ENCODE measurements at regions not wholly inside any gene's neighbourhood (a gene's known extent, or its start where the extent isn't known, plus 50 kb on each side); places are given as distances from the start of the nearest gene placed in this dataset.
A peak's percentile ranks its signal among the peaks of the same experiment; 100 is the strongest.

- no peak for DNase-seq (ENCODE audit: low read depth in 2 of 2)
Observed at GRCh38 chr15:69947394-69947793, 150.3 kb downstream of the TLE3 start.

GRCh38 chr15:69949485-69949884 is 148.2 kb downstream of the TLE3 start:
- DNase-seq (ENCODE audit: low read depth in 2 of 2) = no peak

DNA sequence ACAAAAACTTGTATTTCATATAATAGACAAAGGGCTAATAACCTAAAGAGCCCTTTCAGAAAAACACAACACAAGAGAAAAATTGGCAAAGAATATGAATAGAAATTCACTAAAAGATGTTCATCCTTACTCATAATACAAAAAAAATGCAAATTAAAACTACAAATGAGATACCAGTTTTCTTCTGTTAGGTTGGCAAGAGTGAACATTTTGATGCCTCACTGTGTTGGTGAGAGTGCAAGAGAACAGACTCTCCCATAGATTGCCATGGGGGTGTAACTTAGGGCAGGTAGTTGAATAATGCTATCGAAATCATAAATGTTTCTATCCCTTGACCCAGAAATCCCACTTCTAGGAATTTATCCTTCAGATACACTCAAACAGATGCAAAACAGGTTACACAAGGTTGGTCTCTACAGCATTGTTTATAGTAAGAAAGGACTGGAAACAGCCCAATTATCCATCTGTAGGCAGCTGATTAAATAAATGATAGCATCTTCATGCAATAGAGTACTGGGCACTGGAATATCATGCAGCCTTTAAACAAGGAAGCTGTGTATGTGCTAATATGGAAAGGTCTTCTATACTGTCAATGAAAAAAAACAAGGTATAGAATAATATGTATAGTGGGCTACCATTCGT is 146.3 kb downstream of the TLE3 start:
- no peak for DNase-seq (ENCODE audit: low read depth in 2 of 2)

DNA sequence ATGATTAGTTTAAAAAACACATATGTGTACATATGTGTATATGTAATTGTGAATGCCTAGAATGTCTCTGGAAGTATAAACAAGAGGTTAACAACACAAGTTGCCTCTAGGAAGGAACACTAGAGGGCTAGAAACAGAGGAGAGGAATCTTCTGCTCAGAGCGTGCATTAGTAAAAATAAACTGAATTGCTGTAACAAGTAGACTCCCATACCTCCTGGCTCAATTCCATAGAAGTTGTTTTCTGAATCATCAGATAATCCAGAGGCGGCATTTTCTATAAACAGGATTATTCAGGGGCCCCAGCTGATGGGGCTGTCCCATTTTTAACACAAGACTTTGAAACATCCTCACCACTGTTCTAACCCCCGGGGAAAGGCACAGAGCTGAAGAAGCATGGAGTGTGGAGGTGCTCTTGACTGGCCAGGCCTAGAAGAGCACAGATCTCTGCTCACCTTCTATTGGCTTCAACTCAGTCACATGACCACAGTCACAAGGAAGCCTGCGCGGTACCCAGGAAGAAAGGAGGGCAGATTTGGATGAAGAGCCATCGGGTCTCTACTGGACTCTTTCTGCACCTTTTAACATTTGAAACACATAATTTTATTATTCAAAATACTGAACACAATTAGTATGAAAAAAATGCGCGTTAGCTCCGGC is 145.7 kb downstream of the TLE3 start:
- DNase-seq (ENCODE audit: low read depth in 2 of 2) = no peak

DNA sequence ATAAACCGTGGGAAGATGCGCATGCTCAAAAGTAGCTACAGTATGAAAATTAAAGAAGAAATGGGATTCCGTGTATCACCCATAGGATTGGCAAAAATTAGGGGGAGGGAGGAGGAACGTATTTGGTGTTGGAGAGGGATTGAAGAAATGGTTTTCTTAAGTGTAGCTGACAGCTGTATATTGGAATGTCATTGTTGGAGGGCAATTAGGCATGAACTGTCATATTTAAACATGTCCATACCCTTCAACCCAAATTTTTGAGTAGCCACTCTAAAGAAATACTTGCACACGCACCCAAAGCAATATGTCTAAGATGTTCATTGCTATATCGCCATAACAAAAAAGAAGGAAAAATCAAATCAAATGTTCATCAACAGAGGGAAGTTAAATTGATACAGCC is 144.7 kb downstream of the TLE3 start:
- DNase-seq (ENCODE audit: low read depth in 2 of 2) = no peak

DNA sequence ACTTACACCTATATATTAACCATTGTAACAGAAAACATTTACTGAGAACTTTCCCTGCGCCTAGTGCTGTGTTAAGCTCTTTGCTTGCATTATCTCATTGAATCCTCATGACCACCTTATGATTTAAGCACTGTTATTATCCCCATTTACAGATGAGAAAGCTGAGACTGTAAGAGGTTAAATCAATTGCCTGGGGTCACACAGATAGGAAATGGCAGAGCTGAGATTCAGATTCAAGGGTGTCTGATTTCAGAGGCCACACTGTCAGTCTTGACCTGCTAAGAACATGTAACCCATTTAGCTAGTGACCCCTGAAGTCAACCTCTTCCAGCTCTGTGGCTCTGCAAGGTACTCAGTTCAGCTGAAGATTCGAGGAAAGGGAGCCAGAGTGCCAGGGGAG is 143.9 kb downstream of the TLE3 start:
- no peak for DNase-seq (ENCODE audit: low read depth in 2 of 2)

DNA sequence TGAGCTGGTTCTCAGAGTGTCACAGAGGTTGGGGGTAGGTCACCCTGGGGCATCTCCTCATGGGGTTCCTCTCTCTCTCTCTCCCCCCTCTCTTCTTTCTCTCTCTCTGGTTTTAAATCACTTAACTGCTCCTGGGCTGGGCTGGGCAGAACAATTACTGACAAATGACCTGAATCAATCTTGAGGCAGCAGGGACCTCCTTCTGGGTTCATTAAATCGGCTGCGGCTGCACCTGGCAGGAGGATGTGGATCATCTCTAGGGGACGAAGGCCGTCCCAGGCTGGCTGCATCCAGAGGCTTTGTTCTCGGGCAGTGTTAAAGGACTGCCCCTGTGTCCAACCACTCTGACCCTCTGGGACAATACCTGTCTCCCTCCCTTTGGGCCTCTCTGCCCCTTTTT is 143.1 kb downstream of the TLE3 start:
- DNase-seq (ENCODE audit: low read depth in 2 of 2) = no peak

DNA sequence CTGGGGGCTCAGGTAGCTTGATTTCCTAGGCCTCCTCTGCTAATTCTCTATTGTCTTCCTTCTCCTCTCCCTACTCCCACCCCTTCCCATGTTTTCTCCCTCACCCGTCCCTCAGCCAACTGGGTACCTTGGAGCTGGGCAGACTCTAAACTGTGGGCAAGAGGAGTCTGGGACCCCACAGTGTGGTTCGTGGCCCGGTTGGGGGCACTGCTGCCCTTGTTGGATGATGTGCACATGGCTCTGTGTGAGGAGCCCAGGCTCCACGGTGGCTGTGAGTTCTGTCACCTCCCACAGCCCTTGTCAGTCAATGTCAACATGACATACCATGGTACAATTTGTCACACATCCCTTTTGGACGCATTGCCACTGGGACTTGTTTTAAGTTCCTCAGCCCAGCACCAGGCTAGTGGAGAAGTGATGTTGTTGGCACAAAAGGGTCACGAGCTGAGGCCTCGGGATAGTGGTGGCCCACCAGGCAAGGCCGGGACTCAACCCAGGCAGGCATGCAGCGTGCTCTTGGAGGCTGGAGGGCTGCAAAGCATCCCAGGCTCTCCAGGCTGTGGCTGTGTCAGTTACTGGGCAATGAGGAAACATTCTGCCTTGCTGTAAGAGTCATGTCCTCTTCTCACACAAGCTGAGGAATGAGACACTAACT is 142.3 kb downstream of the TLE3 start:
- DNase-seq (ENCODE audit: low read depth in 2 of 2) = no peak

- DNase-seq (ENCODE audit: low read depth in 2 of 2) = no peak
Observed at GRCh38 chr15:69956417-69956816, 141.3 kb downstream of the TLE3 start.

DNA sequence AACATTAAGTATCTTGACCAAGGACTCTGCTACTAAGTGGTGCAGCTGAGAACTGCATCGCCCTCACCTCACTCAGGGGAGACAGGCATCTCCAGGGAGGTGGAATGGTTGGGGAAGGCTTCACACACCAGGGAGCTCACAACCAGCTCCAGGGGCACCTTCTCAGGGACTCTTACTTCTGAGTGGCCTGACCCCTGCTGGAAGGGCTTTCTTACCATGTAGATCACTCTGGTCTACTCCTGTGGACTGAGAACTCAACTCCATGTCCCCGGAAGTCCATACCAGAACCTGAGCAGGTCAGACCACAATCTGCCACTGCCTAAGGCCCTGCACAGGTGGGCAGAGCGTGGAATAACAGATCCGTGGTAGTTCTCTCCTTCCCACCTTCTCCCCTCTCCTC is 140.5 kb downstream of the TLE3 start:
- DNase-seq (ENCODE audit: low read depth in 2 of 2) = no peak

GRCh38 chr15:69958496-69959084 is 139.1 kb downstream of the TLE3 start:
- DNase-seq (ENCODE audit: low read depth in 2 of 2) = no peak

DNA sequence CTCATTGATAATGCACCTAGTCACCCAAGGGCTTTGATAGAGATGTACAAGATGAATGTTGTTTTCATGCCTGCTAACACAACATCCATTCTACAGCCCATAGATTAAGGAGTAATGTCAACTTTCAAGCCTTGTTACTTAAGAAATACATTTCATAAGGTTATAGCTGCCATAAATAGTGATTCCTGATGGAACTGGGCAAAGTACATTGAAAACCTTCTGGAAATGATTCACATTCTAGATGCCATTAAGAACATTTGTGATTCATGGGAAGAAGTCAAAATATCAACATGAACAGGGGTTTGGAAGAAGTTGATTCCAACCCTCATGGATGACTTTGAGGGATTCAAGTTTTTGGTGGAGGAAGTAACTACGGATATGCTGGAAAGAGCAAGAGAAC is 135.2 kb downstream of the TLE3 start:
- no peak for DNase-seq (ENCODE audit: low read depth in 2 of 2)

- DNase-seq (ENCODE audit: low read depth in 2 of 2) = no peak
Observed at GRCh38 chr15:69963385-69963784, 134.3 kb downstream of the TLE3 start.

- no peak for DNase-seq (ENCODE audit: low read depth in 2 of 2)
Observed at GRCh38 chr15:69971771-69972170, 125.9 kb downstream of the TLE3 start.

DNA sequence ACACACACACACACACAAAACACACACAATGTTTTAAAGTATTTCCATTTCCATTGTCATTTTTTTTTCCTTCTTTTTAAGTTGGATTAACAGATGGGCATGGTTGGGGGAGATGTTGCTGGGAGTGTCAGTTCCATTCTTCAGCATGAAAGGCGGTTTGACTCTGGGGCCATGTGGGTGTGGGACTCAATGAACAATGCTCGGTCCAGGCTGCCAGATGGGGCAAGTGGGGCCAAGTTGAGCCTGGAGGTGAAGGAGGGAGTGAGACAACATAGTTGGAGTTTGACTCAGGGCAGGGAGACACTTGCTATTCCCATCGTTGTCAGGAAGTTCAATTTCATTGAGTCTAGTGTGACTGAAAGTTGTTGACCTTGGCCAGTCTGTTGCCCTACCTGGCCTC is 125.3 kb downstream of the TLE3 start:
- DNase-seq (ENCODE audit: low read depth in 2 of 2) = no peak

- no peak for DNase-seq (ENCODE audit: low read depth in 2 of 2)
Observed at GRCh38 chr15:69973102-69973714, 124.5 kb downstream of the TLE3 start.

DNA sequence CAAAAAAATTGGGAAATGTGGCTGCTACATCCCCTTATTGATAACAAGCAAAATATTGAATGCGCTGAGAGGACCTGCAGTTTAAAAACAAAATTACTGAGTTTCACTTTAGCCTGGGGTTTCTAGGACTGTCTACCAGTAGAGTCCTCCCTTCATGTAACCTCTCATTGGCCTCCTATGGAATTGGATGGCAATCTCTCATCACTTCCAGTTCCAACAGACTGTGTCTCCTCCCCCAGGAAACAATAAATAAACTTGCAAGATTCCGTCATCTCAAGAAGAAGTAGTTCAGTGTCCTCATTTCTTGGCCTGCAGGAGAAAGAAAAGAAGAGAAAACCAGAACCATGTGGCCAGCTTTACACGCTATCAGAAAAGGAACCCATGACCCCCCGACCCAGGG is 123.8 kb downstream of the TLE3 start:
- no peak for DNase-seq (ENCODE audit: low read depth in 2 of 2)

GRCh38 chr15:69974321-69974720 is 123.4 kb downstream of the TLE3 start:
- DNase-seq (ENCODE audit: low read depth in 2 of 2) = no peak

GRCh38 chr15:69976366-69976994 is 121.2 kb downstream of the TLE3 start:
- DNase-seq (ENCODE audit: low read depth in 2 of 2) = peak in 1 of 2 donors; percentile 15

- no peak for DNase-seq (ENCODE audit: low read depth in 2 of 2)
Observed at GRCh38 chr15:69978603-69979002, 119.1 kb downstream of the TLE3 start.

DNA sequence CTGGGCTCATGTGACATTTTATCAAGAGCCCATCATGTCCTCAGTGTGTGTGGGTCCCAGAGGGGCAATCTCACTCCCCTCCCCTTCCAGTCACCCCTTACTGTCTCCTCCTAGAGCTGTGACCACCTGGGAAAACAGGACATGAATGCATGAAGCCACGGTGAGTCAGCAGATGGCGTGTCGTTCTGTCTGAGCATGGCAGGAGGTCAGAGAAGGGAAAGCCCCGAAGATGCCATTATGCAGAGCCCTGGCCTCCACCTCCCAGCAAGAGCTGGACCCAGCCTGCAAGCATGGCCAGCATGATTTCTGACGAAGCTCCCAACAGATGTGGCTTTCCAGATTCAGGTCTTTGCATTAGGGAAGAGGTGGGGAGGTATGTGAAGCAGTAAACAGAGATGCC is 118.5 kb downstream of the TLE3 start:
- no peak for DNase-seq (ENCODE audit: low read depth in 2 of 2)

DNA sequence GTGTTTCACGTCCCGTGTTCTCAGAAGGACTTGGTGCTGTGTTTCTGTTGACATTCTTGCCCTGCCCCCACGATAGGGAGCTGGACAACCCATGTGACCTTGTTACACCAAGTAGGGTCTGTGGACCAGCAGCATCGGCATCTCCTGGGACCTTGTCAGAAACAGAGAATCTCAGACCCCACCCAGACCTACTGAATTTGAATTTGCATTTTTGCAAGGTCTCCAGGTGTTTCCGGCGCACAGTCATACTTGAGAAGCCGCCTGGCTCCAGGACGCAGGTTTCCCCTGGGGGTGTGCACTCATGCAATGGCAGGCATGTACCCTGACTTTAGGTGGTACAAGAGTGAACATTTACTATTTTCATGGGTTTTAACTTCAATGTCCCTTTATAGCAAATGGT is 117.9 kb downstream of the TLE3 start:
- no peak for DNase-seq (ENCODE audit: low read depth in 2 of 2)
